Ovary (tissue), 7 donors: ENCODE measurements at regions not wholly inside any gene's neighbourhood (a gene's known extent, or its start where the extent isn't known, plus 50 kb on each side); places are given as distances from the start of the nearest gene placed in this dataset.

Experiments
- DNase-seq, 5 donors: peaks; one replicate each; pipeline ENCODE4 v3.0.0-alpha.2; 2019 to 2020
- H3K27ac ChIP-seq, 2 donors: fragments of 200-600 bp; one replicate each; pipeline versions ENCODE4 v1.5.1 to v1.8.0; 2019 to 2022
- H3K27me3 ChIP-seq: fragments of 200-600 bp; one replicate; pipeline ENCODE4 v1.8.0; 2022
- H3K36me3 ChIP-seq: fragments of 200-600 bp; sonication (generic); one replicate; pipeline ENCODE4 v1.5.1; 2019
- H3K4me1 ChIP-seq: one replicate; pipeline ENCODE4 v1.8.1; 2013; ENCODE audit warnings: mild to moderate bottlenecking, moderate library complexity; ENCODE audit not compliant: insufficient read depth
- H3K4me3 ChIP-seq: fragments of 200-600 bp; sonication (generic); one replicate; pipeline ENCODE4 v1.5.1; 2017
- H3K9me3 ChIP-seq, 2 donors: fragments of 200-600 bp in 1 of 2; sonication (generic) in 1 of 2; one replicate each; pipeline versions ENCODE4 v1.5.1 to v1.8.1; 2013 to 2019; ENCODE audit warnings: mild to moderate bottlenecking in 1 of 2, moderate library complexity in 1 of 2
- CTCF ChIP-seq, 3 donors: fragments of 450-650 bp in 2 of 3; fragments of 200-600 bp in 1 of 3; IDR thresholded peaks; one replicate each; pipeline versions ENCODE4 v1.5.1 to v1.8.0; 2016 to 2022; ENCODE audit warnings: antibody characterized with exemption in 3 of 3, mild to moderate bottlenecking in 1 of 3
- EP300 ChIP-seq: sonication (generic); formaldehyde crosslinking; IDR thresholded peaks from one replicate; pipeline ENCODE4 v1.6.1; 2017; ENCODE audit warnings: antibody characterized with exemption
- POLR2A ChIP-seq: fragments of 450-650 bp; IDR thresholded peaks from one replicate; pipeline ENCODE4 v1.6.1; 2017; ENCODE audit warnings: antibody characterized with exemption, mild to moderate bottlenecking, moderate library complexity
- WGBS, 3 donors: extraction: QIAGEN DNeasy Blood & Tissue Kit in 1 of 3; methylation state at CpG; one replicate each; pipeline versions ENCODE4 v1.1.5 to v1.1.7; 2013 to 2017; 5-methylcytosine and 5-hydroxymethylcytosine counted together
- intact Hi-C, 4 donors: fragments of 100-400 bp; cut with DNase I; formaldehyde crosslinking; loops; one replicate each; pipeline versions ENCODE4 v1.11.0 to v1.15.1; 2022 to 2023
- donor health status: DM: no; HTN: no; CAD: no; lungs with moderate emphysema.
- donor health status: DM: no; HTN: no; CAD: no.
- donor health status: Bipolar disorder and iron deficiency.
- donor health status: DM: no; HTN: no; CAD: no.
- donor health status: DM: yes; HTN: yes; CAD: no.

GRCh38 chr2:238966072-238966937 is 118.4 kb downstream of the TWIST2 start:
- Histone ChIP-seq H3K36me3 (no peaks in the 10 kb centered on the region), H3K4me3 (no peak overlapping the region), H3K27me3 (no peaks in the 10 kb centered on the region), H3K9me3 (no peaks in the 10 kb centered on the region), H3K27ac (peak overlapping the region in 1 of 2 donors; percentile 68), H3K4me1 (peaks cover 20% of the 10 kb centered on the region)
- DNase-seq = peak in 3 of 5 donors; percentile 14 to 47 (median 43)
- WGBS, 3 donors = 94 to 96% (median 95%) methylated on average over 46 of the region's 46 CpGs
- TF ChIP-seq EP300 = no peak
- intact Hi-C loops = no loop called here

GRCh38 chr2:238967031-238967977 is 119.4 kb downstream of the TWIST2 start:
- TF ChIP-seq EP300 (no peak), CTCF (IDR thresholded peaks at IDR 0.05) (no peak), POLR2A (no peak)
- intact Hi-C loops = no loop called here
- Histone ChIP-seq H3K4me1 (peaks cover 20% of the 10 kb centered on the region), H3K36me3 (no peaks in the 10 kb centered on the region), H3K27ac (peak overlapping the region in 1 of 2 donors; percentile 68), H3K4me3 (no peak overlapping the region), H3K27me3 (no peaks in the 10 kb centered on the region), H3K9me3 (no peaks in the 10 kb centered on the region)
- peak; percentile 78 to 88 (median 84) for DNase-seq
- 46 to 77% (median 50%) methylated on average over 43 of the region's 43 CpGs for WGBS, 3 donors

- Histone ChIP-seq H3K9me3 (no peaks in the 10 kb centered on the region), H3K27ac (peak overlapping the region; percentile 30 to 68), H3K36me3 (no peaks in the 10 kb centered on the region), H3K4me3 (no peak overlapping the region), H3K27me3 (no peaks in the 10 kb centered on the region), H3K4me1 (peaks cover 20% of the 10 kb centered on the region)
- intact Hi-C loops = no loop called here
- WGBS, 3 donors = 6 to 36% (median 9%) methylated on average over 8 of the region's 8 CpGs
- DNase-seq = peak; percentile 69 to 76 (median 75)
- TF ChIP-seq CTCF (IDR thresholded peaks at IDR 0.05) (no peak), EP300 (no peak), POLR2A (no peak)
Observed at GRCh38 chr2:238967978-238968360, 120.1 kb downstream of the TWIST2 start.

GRCh38 chr2:238968616-238969384 is 120.9 kb downstream of the TWIST2 start:
- peak overlapping the region in 1 of 2 donors; percentile 68 for H3K27ac ChIP-seq
- no peaks in the 10 kb centered on the region for H3K27me3 ChIP-seq
- no peaks in the 10 kb centered on the region for H3K36me3 ChIP-seq
- peaks cover 19% of the 10 kb centered on the region for H3K4me1 ChIP-seq
- WGBS, 3 donors = 69 to 70% (median 70%) methylated on average over 17 to 18 of the region's 18 CpGs
- no peaks in the 10 kb centered on the region for H3K9me3 ChIP-seq
- H3K4me3 ChIP-seq = no peak overlapping the region
- intact Hi-C loops = no loop called here
- DNase-seq = peak in 2 of 5 donors; percentile 21 to 24
- TF ChIP-seq EP300 (no peak), CTCF (IDR thresholded peaks at IDR 0.05) (no peak), POLR2A (no peak)
